Natural killer cell (primary cell): ENCODE measurements at regions not wholly inside any gene's neighbourhood (a gene's known extent, or its start where the extent isn't known, plus 50 kb on each side); places are given as distances from the start of the nearest gene placed in this dataset.
A peak's percentile ranks its signal among the peaks of the same experiment; 100 is the strongest.

Experiments
- ATAC-seq, 3 donors: fragments of 150-1000 bp in 2 of 3; fragments of 200-7000 bp in 1 of 3; cut with Tn5 transposase; 1 replicate in 1 of 3; 2 replicates in 2 of 3; pipeline ENCODE4 v1.10.0; 2021; ENCODE audit warnings: mild to moderate bottlenecking in 2 of 3, moderate library complexity in 2 of 3
- DNase-seq, 2 donors: peaks; one replicate each; pipeline versions ENCODE4 v3.0.0 to v3.0.0-alpha.2; 2013 to 2021; ENCODE audit warnings: mixed read lengths in 1 of 2
- H3K27ac ChIP-seq: one replicate; pipeline ENCODE4 v1.5.1; 2013; ENCODE audit warnings: mild to moderate bottlenecking, low read length
- H3K27me3 ChIP-seq: one replicate; pipeline ENCODE4 v1.6.1; 2013; ENCODE audit warnings: low read length; ENCODE audit not compliant: control insufficient read depth, insufficient read depth
- H3K36me3 ChIP-seq: one replicate; pipeline ENCODE4 v1.6.1; 2013; ENCODE audit warnings: low read length; ENCODE audit not compliant: control insufficient read depth, insufficient read depth
- H3K4me1 ChIP-seq: one replicate; pipeline ENCODE4 v1.6.1; 2013; ENCODE audit warnings: low read length; ENCODE audit not compliant: control insufficient read depth, insufficient read depth
- H3K4me3 ChIP-seq: one replicate; pipeline ENCODE4 v1.5.1; 2013; ENCODE audit warnings: low read length
- H3K9me3 ChIP-seq: one replicate; pipeline ENCODE4 v1.6.1; 2013; ENCODE audit warnings: low read length; ENCODE audit not compliant: control insufficient read depth, insufficient read depth
- H3K27ac Mint-ChIP-seq, 2 donors: one replicate each; pipeline ENCODE4 v1.8.0; 2022; ENCODE audit warnings: mild to moderate bottlenecking in 2 of 2, mixed read lengths in 2 of 2, moderate library complexity in 1 of 2
- H3K27me3 Mint-ChIP-seq, 2 donors: one replicate each; pipeline ENCODE4 v1.8.0; 2022; ENCODE audit warnings: low read depth in 2 of 2, mixed read lengths in 2 of 2
- H3K36me3 Mint-ChIP-seq: one replicate; pipeline ENCODE4 v1.8.0; 2022; ENCODE audit warnings: mixed read lengths
- H3K4me1 Mint-ChIP-seq, 2 donors: one replicate each; pipeline ENCODE4 v1.8.0; 2022; ENCODE audit warnings: mixed read lengths in 2 of 2
- H3K4me3 Mint-ChIP-seq: one replicate; pipeline ENCODE4 v1.8.0; 2022; ENCODE audit warnings: mild to moderate bottlenecking, moderate library complexity, mixed read lengths
- H3K9me3 Mint-ChIP-seq, 2 donors: one replicate each; pipeline ENCODE4 v1.8.0; 2022; ENCODE audit warnings: mixed read lengths in 2 of 2
- CTCF ChIP-seq: fragments of 200-600 bp; IDR thresholded peaks from one replicate; pipeline ENCODE4 v1.8.0; 2022; ENCODE audit warnings: antibody characterized with exemption
- WGBS: methylation state at CpG from one replicate; pipeline ENCODE4 v1.1.7; 2013; ENCODE audit warnings: missing lambda C conversion rate; ENCODE audit not compliant: insufficient coverage; 5-methylcytosine and 5-hydroxymethylcytosine counted together
- intact Hi-C: fragments of 100-400 bp; cut with micrococcal nuclease; formaldehyde crosslinking; loops from one replicate; pipeline ENCODE4 v1.14.2; 2022

GRCh38 chr21:36255663-36256062, 64.3 kb upstream of the MORC3 start:
- Mint-ChIP-seq H3K27ac (no peak overlapping the region), H3K27me3 (no peaks in the 10 kb centered on the region), H3K4me1 (peaks cover 16 to 17% of the 10 kb centered on the region in 2 donors), H3K4me3 (no peak overlapping the region), H3K36me3 (peaks cover 7% of the 10 kb centered on the region), H3K9me3 (no peaks in the 10 kb centered on the region)
- no peaks in the 10 kb centered on the region for H3K9me3 ChIP-seq
- peaks cover 27% of the 10 kb centered on the region for H3K36me3 ChIP-seq
- no peak overlapping the region for H3K4me3 ChIP-seq
- intact Hi-C loops, result no loop called here
- no peak for DNase-seq
- peaks cover 15% of the 10 kb centered on the region for H3K4me1 ChIP-seq
- 75% methylated on average over 4 of the region's 5 CpGs for WGBS
- peak overlapping the region; percentile 48 for H3K27ac ChIP-seq
- no peaks in the 10 kb centered on the region for H3K27me3 ChIP-seq
- no peak for TF ChIP-seq CTCF
- no peak for ATAC-seq

GRCh38 chr21:36257657-36258056, 62.3 kb upstream of the MORC3 start:
- H3K27me3 Mint-ChIP-seq, result no peaks in the 10 kb centered on the region
- H3K4me1 Mint-ChIP-seq, result peaks cover 19% of the 10 kb centered on the region in 2 donors
- H3K9me3 Mint-ChIP-seq, result no peaks in the 10 kb centered on the region
- peak overlapping the region in 1 of 2 donors; percentile 2 for H3K27ac Mint-ChIP-seq
- intact Hi-C loops, result no loop called here
- TF ChIP-seq CTCF, result no peak
- H3K4me1 ChIP-seq, result peaks cover 15% of the 10 kb centered on the region
- H3K4me3 ChIP-seq, result no peak overlapping the region
- peaks cover 22% of the 10 kb centered on the region for H3K36me3 ChIP-seq
- 59% methylated on average over 1 of the region's 1 CpG for WGBS
- peaks cover 7% of the 10 kb centered on the region for H3K36me3 Mint-ChIP-seq
- no peaks in the 10 kb centered on the region for H3K27me3 ChIP-seq
- H3K9me3 ChIP-seq, result no peaks in the 10 kb centered on the region
- no peak for ATAC-seq
- no peak overlapping the region for H3K4me3 Mint-ChIP-seq
- DNase-seq, result no peak
- H3K27ac ChIP-seq, result no peak overlapping the region

GRCh38 chr21:36260030-36260787, 59.8 kb upstream of the MORC3 start:
- peak overlapping the region; percentile 80 for H3K4me3 Mint-ChIP-seq
- peak overlapping the region; percentile 90 to 94 for H3K27ac Mint-ChIP-seq
- no peaks in the 10 kb centered on the region for H3K9me3 Mint-ChIP-seq
- peak; percentile 85 for TF ChIP-seq CTCF
- no peaks in the 10 kb centered on the region for H3K27me3 Mint-ChIP-seq
- 53% methylated on average over 9 of the region's 10 CpGs for WGBS
- intact Hi-C loops, result loop anchor here (1.0 to 2.0 kb wide), 2 partner anchors 61 to 71 kb away; partner anchors contain the start of gene MORC3
- H3K4me1 Mint-ChIP-seq, result peaks cover 12 to 13% of the 10 kb centered on the region in 2 donors
- peak; percentile 81 to 97 (median 93) for ATAC-seq
- peak in 1 of 2 donors; percentile 83 for DNase-seq
- H3K27me3 ChIP-seq, result no peaks in the 10 kb centered on the region
- H3K27ac ChIP-seq, result peak overlapping the region; percentile 83
- peaks cover 7% of the 10 kb centered on the region for H3K36me3 Mint-ChIP-seq
- peak overlapping the region; percentile 43 for H3K4me3 ChIP-seq
- H3K4me1 ChIP-seq, result peaks cover 11% of the 10 kb centered on the region
- H3K36me3 ChIP-seq, result peaks cover 15% of the 10 kb centered on the region
- H3K9me3 ChIP-seq, result no peaks in the 10 kb centered on the region
